ENCODE measurements at regions not wholly inside any gene's neighbourhood (a gene's known extent, or its start where the extent isn't known, plus 50 kb on each side); places are given as distances from the start of the nearest gene placed in this dataset.

- TF ChIP-seq, protein P1, sequence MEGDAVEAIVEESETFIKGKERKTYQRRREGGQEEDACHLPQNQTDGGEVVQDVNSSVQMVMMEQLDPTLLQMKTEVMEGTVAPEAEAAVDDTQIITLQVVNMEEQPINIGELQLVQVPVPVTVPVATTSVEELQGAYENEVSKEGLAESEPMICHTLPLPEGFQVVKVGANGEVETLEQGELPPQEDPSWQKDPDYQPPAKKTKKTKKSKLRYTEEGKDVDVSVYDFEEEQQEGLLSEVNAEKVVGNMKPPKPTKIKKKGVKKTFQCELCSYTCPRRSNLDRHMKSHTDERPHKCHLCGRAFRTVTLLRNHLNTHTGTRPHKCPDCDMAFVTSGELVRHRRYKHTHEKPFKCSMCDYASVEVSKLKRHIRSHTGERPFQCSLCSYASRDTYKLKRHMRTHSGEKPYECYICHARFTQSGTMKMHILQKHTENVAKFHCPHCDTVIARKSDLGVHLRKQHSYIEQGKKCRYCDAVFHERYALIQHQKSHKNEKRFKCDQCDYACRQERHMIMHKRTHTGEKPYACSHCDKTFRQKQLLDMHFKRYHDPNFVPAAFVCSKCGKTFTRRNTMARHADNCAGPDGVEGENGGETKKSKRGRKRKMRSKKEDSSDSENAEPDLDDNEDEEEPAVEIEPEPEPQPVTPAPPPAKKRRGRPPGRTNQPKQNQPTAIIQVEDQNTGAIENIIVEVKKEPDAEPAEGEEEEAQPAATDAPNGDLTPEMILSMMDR (conservative IDR thresholded peaks at IDR 0.05; ENCODE audit: low read depth, low read length) = no peak
- TF ChIP-seq EZH2phosphoT487 (IDR thresholded peaks at IDR 0.05; ENCODE audit: borderline replicate concordance, low read length) = no peak
- no peak for TF ChIP-seq EZH2 (IDR thresholded peaks at IDR 0.05; ENCODE audit: low read length, unreplicated experiment)
Measured at GRCh38 chr12:25843976-25844375, 114.5 kb upstream of the RASSF8 start.
